HG03039 (cell line): ENCODE measurements at regions not wholly inside any gene's neighbourhood (a gene's known extent, or its start where the extent isn't known, plus 50 kb on each side); places are given as distances from the start of the nearest gene placed in this dataset.

Experiments used
- ATAC-seq: cut with Tn5 transposase; IDR thresholded peaks from one replicate; pipeline ENCODE4 v1.9.1; 2021; ENCODE audit warnings: mild to moderate bottlenecking, moderate library complexity; ENCODE audit not compliant: unreplicated experiment

DNA sequence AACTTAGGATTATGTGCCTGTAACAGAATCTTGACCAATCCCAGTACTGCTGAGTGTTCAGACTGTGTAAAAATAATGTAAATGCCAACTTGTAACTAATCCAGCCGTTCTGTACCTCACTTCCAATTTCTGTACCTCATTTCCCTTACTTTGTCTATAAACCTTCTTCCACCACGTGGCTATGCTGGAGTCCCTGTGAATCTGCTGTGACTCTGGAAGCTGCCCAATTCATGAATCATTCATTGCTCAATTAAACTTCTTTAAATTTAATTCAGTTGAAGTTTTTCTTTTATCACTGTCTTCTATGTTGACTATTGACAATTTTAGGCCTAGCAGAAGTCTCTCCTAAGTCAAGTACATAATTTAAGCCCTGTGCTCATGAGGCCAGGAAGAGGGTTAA is 215.3 kb upstream of the RHOBTB1 start:
- ATAC-seq = no peak

DNA sequence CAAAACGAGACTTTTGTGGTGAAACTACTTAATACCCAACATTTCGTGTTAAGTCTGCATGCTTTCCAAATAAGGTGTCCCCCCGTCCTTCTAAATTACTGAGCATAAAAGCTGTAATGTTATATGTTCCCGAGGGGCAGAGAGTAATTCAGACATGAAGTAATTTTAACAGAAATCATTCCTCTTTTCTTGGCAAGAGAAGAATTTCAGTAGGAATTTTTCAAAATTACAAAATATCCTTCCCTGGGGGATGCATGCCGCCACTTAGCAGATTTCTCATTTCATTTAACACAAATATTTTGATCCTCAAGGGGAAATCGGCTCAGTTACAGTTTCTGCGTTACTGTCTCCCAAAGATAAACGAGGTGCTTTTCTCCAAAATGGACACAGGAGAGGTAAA is 213.2 kb upstream of the RHOBTB1 start:
- no peak for ATAC-seq

DNA sequence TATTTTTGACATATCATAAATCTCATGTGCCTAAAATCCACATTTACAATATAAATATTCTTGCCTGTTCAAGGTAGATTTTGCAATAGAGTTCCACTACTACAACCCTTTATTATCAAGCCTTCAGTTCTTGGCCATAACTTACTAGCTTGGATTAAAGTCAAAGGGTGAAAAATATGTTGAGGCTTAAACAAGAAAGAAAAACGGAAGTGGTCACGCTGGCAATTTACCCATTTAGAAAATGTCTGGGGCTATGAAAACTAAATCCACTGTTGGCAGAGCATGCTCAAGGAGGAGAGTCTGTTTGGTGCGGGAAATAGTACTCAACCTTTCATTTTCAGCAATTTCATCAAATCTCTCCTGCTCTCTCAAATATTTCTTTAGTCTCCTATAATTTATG is 209.8 kb upstream of the RHOBTB1 start:
- ATAC-seq = no peak

DNA sequence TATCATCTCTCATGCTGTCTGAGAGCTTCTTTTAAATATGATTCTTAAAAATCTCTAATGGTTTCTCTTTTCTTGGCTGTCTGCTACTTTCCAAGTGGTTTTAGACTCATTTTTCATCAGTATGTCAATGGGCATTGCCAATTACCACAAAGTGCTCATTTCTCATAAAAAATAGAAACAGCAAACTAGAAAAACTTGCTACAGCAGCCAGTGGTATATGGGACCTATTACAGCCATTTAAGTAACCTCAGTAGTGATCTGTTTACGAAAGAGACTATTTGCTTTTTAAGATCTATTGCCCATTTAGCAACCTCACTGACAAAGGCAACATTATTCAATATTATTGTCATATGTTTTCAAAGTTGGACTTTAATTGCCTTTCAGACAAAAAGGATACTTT is 207.1 kb upstream of the RHOBTB1 start:
- no peak for ATAC-seq

DNA sequence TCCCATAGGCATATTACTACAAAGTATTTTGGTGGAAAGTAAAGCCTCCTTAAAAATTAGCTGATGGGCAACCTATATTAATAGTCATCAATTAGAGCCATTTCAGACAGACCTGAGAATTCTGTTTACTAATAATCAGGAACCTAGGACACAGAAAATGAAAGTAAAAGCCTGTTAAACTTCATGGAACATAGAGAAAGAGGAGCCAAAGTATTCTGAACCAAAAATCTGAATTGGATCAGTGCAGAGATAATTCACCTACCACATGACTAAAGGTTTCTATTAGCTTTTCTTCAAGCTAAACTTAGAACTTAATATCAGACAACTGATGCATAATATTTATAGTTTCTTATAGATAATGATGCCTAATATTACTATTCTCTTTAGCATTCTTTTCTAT is 204.5 kb upstream of the RHOBTB1 start:
- no peak for ATAC-seq

DNA sequence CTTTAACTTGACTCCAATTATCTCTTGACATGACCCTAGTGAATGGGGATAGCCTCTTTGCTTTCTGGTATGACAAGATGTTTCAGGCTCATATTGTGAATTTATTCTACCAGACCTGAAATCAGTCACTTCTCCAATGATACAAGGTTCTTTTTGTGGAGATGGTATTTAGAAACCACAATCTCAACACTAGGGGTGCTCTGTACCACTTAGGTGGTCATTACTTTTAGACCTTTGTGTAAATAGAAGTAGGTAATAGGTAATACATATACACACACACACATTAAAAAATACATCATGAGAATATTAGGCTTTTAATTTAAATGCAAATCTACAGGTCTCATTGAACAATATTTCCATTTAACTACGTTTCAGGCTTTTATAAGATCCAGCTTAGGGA is 199.0 kb upstream of the RHOBTB1 start:
- no peak for ATAC-seq

DNA sequence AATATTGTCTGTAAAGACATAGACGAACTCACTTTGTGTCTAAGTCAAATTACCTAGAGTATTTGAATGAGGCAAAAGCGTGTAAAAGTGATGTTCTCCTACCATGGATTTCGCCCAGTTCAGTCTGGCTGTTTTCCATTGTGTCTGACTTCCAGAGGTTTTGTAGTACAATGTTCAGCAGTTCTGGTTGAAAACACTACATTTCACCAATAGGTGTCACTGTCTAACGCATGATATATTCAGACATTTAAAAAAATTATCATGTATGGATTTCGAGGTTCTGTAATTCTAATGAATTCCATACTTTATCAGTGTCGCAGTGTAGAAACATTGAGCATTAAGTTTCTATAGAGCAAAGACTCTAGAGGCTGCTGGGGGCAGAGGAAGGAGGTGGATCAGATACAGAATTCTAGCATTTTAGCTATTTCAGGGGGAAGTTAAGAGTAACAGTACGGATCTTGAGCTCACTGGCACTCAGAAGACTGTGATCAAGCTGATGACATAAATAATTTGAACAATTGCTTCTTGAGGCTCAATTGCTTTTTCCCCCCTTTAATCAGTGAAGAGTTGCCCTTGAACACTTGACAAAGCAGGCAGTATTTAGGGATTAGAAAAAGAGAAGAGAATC is 196.9 kb upstream of the RHOBTB1 start:
- no peak for ATAC-seq

DNA sequence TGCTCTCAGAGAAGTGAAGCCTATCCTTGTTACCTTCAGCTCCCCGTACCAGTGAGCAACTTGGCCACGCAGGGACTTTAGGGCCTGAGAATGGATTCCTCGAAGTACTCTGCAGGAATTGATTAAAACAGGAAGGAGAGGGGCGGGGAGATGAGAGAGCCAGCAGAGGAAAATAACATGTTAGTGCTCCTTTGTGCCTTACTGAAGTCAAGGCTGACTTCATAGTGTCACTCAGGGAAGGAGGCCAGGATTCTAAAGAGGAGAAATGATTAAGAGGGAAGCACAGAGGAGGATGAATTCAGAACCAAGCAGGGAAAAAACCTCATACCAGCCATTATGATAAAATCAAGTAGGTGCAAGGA is 195.6 kb upstream of the RHOBTB1 start:
- ATAC-seq = no peak

DNA sequence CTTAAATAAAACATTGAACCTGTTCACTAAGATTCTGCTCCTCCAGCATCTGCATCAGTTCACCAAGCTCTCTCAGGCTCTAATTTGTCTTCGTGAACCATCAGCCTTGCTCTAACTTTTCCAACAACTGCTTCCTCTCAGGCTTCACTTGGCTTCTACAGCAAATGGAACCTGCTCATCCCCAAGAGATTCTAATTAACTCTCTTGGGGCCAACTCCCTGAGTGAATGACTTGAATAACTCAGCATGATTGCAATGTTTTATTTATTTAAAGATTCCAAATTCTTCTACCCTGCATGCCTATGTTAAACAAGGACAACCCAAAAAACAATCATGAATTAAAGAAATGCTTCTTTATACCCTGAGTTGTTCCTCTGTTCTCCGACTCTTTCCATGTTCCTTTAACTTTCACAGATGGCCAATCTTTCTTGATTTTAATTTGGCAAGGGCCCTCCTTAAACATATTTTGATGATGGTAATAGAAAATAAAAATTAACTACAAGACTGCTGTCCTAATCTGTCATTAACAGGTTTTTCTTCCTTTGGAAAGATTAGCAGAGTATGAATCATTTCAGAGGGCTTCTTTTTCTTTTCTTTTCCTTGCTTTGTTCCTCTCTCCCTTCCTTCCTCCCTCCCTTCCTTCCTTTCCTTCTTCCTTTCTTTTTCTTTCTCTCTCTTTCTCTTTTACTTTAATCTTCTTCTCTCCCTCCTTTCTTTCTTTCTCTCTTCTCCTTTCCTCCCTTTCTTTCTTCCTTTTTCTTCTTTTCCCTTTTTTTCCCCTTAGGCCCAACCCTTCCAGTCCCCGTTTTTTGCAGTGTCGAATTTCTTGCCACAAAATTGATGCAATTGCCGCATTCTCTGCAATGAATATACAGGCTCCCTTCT is 195.0 kb upstream of the RHOBTB1 start:
- ATAC-seq = no peak

DNA sequence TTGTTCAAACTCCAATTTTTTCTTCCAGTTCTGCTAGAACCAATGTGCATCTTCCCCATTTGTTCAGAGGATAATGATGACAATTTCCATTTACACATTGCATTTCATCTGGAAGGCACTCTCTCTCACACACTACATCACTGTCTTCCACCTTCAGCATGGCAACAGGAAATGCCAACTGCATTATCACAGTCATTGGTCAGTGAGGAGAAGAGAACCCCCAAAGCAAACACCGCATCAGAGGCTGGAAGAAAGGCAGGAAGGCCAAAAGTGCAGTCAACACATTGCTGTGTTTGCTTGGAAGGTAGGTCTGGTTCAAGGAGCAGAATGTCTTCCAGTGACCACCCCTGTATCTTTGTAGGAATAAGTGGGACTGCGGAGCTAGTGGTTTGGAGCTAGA is 192.2 kb upstream of the RHOBTB1 start:
- no peak for ATAC-seq

DNA sequence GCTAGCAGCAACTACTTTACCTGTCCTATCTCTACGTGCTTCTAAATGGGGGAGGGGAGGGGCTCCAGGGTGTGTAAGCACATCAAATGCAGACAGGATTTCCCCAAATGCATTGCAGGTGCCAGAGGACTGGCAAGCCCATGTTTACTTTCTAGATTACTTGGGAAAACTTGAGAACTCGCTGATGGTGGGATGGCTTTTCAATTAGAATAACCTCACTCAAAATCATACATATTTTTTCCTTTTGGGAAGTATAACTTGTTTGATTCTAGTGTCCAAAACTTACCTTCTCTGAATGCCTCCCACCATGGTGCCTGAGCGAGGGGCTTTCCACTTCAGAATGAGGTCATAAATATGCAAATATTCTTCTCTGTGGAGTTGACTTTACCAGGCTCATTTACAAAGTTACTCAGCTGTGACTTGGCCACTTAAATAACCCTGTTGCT is 191.3 kb upstream of the RHOBTB1 start:
- ATAC-seq = peak; percentile 96

DNA sequence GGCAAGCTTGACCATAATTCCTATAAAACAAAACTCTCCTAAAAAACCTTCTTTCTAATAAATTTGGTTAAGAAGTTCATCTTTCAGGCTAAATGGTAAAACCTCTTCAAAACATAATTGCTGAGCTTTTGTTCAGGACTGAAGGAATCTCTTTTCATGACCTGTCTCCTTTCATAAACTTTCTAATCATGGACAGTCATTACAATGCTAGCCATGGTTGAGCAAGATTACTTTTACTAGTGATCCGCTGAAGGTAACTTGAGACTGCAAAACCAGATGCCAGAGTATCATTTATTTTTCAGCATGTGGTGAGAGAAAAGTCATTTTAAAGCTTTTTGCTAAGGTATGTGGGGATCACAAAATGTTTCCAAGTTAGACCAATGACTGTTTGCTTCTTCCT is 186.4 kb upstream of the RHOBTB1 start:
- ATAC-seq = no peak

DNA sequence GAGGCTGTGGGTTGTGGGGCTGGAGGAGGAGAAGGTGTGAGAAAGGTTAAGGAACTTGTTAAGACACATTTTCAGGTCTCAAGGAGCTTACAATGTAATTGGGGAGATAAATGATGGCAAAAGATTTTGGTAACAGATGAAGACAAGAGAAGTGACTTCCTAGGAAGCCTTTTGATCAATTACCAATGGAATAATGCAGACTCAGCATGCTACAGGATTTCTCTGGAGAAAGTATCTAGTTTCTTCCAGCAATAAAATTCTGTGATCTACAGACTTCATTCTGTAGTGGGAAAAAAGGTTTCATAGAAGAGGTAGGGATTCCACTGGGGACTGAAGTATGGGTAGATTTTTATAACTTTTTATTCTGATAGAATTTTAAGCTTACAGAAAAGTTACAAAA is 184.2 kb upstream of the RHOBTB1 start:
- no peak for ATAC-seq

DNA sequence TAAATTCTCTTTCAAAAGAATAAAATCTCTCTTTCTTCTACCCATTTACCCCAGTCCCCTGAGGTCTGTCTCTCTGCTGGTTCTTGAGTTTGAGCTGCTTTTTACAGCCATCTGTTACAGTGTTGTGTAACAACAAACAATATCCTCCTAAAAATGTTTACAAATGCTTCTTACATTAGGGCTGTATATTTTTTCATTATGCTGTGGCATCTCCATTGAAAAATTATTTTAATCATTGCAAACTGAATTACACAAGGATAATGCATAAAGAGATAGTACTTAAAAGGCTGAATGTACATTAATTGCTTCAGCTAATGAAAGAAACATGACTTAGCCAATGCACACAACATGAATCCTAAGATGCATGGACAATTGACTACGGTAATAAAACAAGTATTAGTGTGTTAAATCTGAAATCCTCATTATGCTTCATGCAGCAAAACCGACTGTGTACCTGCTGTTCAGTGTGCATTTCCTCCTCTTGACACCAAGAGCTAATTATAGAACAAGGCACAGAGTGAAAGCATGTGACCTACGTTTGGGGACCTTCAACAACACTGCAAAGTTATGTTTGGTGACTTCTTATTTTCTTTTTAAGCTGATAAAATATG is 181.7 kb upstream of the RHOBTB1 start:
- peak; percentile 64 for ATAC-seq

DNA sequence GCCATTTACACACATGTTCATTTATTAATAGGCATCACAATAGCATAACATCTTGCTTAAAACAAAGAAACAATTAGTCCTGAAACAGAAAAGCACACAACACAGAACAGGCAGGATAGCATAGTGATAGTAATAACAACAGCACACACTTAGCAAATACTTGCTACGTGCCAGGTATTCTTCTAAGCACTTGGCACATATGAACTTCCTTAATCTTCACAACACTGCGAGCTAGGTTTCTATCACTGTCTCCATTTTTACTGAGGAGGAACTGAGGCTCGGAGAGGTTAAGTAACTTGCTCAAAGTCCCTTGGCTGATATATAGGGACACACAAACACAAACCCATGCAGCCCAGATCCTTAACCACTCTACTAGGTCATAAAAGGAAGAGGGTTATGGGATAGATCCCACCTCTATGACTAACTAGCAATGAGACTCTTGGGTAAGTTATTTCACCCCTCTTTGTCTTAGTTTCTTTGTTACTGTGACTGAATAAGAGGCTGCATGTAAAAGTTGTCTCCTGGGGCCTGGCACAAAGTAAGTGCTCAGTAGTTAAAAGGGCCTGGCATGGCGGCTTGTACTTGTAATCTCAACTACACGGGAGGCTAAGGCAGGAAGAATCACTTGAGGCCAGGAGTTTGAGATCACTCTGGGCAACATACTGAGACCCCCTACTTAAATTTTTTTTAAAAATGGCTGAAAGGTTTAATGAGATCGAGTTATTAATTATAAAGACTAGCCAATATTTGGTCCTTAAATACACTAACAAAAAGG is 181.0 kb upstream of the RHOBTB1 start:
- no peak for ATAC-seq

DNA sequence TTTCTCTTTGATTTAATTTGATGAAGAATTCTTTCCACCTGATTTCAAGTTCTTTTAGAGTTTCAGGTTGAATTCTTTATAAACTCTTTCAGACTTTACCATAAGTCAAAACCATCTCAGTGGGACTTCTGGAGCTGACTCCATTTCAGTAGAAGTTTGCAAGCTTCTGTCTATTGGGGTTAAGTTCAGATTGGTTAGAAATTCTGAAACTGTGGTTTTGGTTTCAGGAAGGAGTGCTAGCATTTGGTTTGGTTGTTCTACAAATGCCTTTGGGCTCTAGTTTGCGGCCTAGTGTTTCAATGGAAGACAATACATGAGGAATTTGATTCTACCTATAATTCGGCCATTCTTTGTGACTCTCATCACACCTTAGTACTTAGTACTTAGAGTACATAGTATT is 176.8 kb upstream of the RHOBTB1 start:
- peak; percentile 83 for ATAC-seq

DNA sequence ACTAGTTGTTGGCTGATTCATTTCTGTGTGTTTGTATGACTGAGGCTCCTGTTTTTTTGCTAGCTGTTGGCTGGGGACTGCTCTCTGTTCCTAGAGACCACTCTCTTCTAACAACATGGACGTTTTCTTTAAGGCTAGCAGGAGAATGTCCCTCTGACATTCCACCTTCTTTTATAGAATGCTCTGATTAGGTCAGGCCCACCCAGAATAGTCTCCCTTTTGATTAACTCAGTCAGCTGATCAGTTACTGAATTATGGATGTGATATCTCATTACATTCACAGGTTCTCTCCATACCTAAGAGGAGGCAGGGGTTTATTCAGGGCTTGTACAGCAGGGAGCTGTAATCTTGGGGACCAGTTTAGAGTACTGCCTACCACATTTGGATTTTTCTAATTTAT is 175.6 kb upstream of the RHOBTB1 start:
- ATAC-seq = no peak

DNA sequence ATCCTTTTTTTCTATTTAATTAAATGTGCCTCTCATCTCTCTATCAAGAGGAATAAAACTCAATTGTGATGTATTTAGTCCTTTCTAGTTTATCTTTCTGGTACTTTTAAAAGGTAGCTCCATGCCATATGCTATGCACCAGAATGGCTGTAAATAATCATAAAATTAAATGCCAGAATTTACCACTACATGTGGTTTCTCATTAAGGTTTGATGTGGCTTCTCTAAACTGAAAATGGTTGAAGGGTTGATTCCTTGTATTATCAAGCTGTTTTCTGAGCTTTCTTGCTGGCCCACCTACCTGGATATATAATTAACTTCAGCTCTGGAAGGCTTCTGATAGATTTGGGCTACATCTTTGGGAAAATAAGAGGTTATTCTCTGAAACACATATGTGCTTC is 171.9 kb upstream of the RHOBTB1 start:
- ATAC-seq = no peak

DNA sequence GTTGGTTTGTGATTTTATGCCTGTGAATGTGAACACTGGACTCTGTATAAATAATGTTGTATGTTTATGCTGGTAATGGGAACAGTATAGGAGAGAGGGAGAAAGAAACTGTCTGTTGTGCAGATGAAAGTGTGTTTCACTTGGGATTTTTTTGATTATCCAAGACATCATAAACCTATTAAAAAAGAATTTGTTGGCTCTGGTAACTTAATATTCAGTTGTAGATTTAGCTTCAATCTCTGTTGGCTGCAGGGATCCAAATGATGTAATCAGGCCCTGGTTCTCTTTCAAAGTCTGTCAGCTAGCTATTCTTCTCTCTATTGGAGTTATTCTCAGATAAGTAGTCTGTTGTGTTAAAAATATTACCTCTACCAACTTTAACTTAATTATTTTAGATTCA is 168.8 kb upstream of the RHOBTB1 start:
- ATAC-seq = no peak

DNA sequence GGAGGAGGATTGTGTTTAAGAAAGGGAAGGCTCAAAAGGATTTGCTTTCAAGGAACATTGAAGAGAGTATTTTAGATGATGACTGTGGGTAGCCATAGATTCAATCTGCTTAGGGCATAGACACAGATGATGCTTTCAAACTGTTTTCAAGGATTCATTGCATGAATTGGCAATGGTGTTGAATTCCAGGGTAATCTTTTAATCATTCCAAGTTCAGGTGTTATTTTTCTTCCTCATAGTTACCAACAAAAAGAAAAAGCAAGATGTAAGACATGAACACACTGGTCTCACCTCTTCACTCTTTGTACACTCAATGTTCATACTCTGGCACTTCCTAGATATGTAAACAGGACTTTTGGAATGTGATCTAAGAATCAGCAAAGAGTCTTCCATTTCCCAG is 167.0 kb upstream of the RHOBTB1 start:
- ATAC-seq = no peak

DNA sequence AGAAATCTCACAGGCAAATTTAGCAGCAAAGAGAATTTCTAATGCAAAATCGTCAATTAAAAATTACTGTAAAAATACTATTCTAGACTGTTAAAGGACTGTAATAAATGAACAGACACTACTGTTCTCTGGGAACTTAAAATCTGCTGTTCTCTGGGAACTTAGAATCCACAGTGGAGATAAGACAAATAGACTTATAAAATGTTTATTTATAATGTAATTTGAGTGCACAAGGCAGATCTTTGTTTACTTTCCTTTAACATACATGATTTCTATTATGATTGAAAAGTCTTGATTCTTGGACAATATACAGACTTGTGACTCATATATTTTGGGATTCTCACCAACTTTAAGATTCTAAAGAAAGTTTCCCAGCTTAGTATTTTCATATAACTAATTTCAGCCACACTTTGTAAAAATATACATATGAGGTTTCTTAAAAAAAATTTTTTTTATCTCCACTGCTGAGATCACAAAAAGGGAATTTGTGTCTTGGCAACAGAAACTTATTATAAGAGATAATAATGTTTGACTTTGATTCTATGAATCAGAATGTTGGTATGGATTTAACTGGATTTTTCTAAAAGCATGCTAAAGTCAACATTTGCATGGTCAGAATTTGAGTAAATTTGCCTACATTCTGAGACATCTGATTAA is 166.3 kb upstream of the RHOBTB1 start:
- ATAC-seq = no peak
